CD14-positive monocyte (primary cell): ENCODE measurements at regions not wholly inside any gene's neighbourhood (a gene's known extent, or its start where the extent isn't known, plus 50 kb on each side); places are given as distances from the start of the nearest gene placed in this dataset.
"Not testable (repeated sequence)": the region's sequence is repeated elsewhere in the genome, so short reads cannot be mapped to it uniquely, and the experiment has no call there.

Source experiments
- DNase-seq, 3 donors: peaks; one replicate each; pipeline ENCODE4 v3.0.0-alpha.2; 2011 to 2022
- H2AFZ ChIP-seq: 2 replicates; pipeline ENCODE4 v1.6.0; 2012; ENCODE audit warnings: mild to moderate bottlenecking, low read depth, low read length, inconsistent platforms; ENCODE audit not compliant: insufficient read depth, poor library complexity, severe bottlenecking
- H3K27ac ChIP-seq, 2 donors: 1 replicate in 1 of 2; 2 replicates in 1 of 2; pipeline ENCODE4 v1.5.1; 2012 to 2013; ENCODE audit warnings: low read length in 2 of 2, control low read depth in 1 of 2, inconsistent platforms in 1 of 2, low read depth in 1 of 2, mild to moderate bottlenecking in 1 of 2
- H3K27me3 ChIP-seq, 2 donors: one replicate each; pipeline versions ENCODE4 v1.6.0 to v1.6.1; 2011 to 2013; ENCODE audit warnings: low read length in 2 of 2; ENCODE audit not compliant: control insufficient read depth in 2 of 2, insufficient read depth in 2 of 2
- H3K36me3 ChIP-seq, 2 donors: replicated peaks in 1 of 2; 1 replicate in 1 of 2; 2 replicates in 1 of 2; pipeline versions ENCODE4 v1.5.1 to v1.6.1; 2012 to 2013; ENCODE audit warnings: low read length in 2 of 2, control low read depth in 1 of 2, inconsistent platforms in 1 of 2, mild to moderate bottlenecking in 1 of 2; ENCODE audit not compliant: insufficient read depth in 2 of 2, control insufficient read depth in 1 of 2
- H3K4me1 ChIP-seq, 2 donors: 1 replicate in 1 of 2; 2 replicates in 1 of 2; pipeline versions ENCODE4 v1.5.1 to v1.6.1; 2012 to 2013; ENCODE audit warnings: low read length in 2 of 2, control low read depth in 1 of 2, inconsistent platforms in 1 of 2, mild to moderate bottlenecking in 1 of 2, moderate library complexity in 1 of 2; ENCODE audit not compliant: insufficient read depth in 2 of 2, control insufficient read depth in 1 of 2
- H3K4me2 ChIP-seq: replicated peaks from 2 replicates; pipeline ENCODE3; 2012; ENCODE audit warnings: low read length, moderate library complexity, mild to moderate bottlenecking; ENCODE audit not compliant: poor library complexity, severe bottlenecking; ENCODE audit errors: extremely low read depth
- H3K4me3 ChIP-seq, 3 experiments: fragments of 200-600 bp in 1 of 3; sonication (generic) in 1 of 3; replicated peaks in 1 of 3; 1 replicate in 2 of 3; 2 replicates in 1 of 3; pipeline ENCODE4 v1.5.1; 2011 to 2013; ENCODE audit warnings: low read length in 3 of 3, mild to moderate bottlenecking in 3 of 3, control low read depth in 2 of 3, low read depth in 2 of 3, inconsistent platforms in 1 of 3, moderate library complexity in 1 of 3
- H3K79me2 ChIP-seq: 2 replicates; pipeline ENCODE4 v1.6.0; 2012; ENCODE audit warnings: mild to moderate bottlenecking, control low read depth, inconsistent platforms, low read length, moderate library complexity; ENCODE audit not compliant: insufficient read depth
- H3K9ac ChIP-seq: 2 replicates; pipeline ENCODE4 v1.6.0; 2017; ENCODE audit warnings: low read length, mild to moderate bottlenecking; ENCODE audit not compliant: insufficient read depth, poor library complexity, severe bottlenecking
- H3K9me3 ChIP-seq, 2 donors: replicated peaks in 1 of 2; 1 replicate in 1 of 2; 2 replicates in 1 of 2; pipeline versions ENCODE4 v1.5.1 to v1.6.1; 2012 to 2013; ENCODE audit warnings: low read length in 2 of 2, control low read depth in 1 of 2; ENCODE audit not compliant: control insufficient read depth in 1 of 2, insufficient read depth in 1 of 2
- H4K20me1 ChIP-seq: 2 replicates; pipeline ENCODE4 v1.6.0; 2012; ENCODE audit warnings: mild to moderate bottlenecking, low read length, control low read depth, moderate library complexity; ENCODE audit not compliant: insufficient read depth
- H3K27ac Mint-ChIP-seq, 7 donors: one replicate each; pipeline ENCODE4 v1.8.0; 2020; ENCODE audit warnings: mild to moderate bottlenecking in 7 of 7, mixed read lengths in 7 of 7, moderate library complexity in 6 of 7, inconsistent platforms in 2 of 7
- H3K27me3 Mint-ChIP-seq, 3 donors: one replicate each; pipeline ENCODE4 v1.8.0; 2021 to 2022; ENCODE audit warnings: low read depth in 3 of 3, mild to moderate bottlenecking in 3 of 3, mixed read lengths in 3 of 3, moderate library complexity in 3 of 3, inconsistent platforms in 1 of 3
- H3K36me3 Mint-ChIP-seq, 2 donors: one replicate each; pipeline ENCODE4 v1.8.0; 2020; ENCODE audit warnings: mixed read lengths in 2 of 2, inconsistent platforms in 1 of 2, mild to moderate bottlenecking in 1 of 2
- H3K4me1 Mint-ChIP-seq: one replicate; pipeline ENCODE4 v1.8.0; 2020; ENCODE audit warnings: mild to moderate bottlenecking, mixed read lengths
- H3K4me3 Mint-ChIP-seq, 2 donors: one replicate each; pipeline ENCODE4 v1.8.0; 2020; ENCODE audit warnings: mild to moderate bottlenecking in 2 of 2, mixed read lengths in 2 of 2, moderate library complexity in 1 of 2
- H3K9me3 Mint-ChIP-seq, 7 donors: one replicate each; pipeline ENCODE4 v1.8.0; 2020 to 2022; ENCODE audit warnings: mixed read lengths in 7 of 7, mild to moderate bottlenecking in 6 of 7, moderate library complexity in 6 of 7, inconsistent platforms in 2 of 7
- CTCF ChIP-seq: fragments of 200-600 bp; IDR thresholded peaks from one replicate; pipeline ENCODE4 v1.8.0; 2022; ENCODE audit warnings: antibody characterized with exemption, mild to moderate bottlenecking
- WGBS: methylation state at CpG from one replicate; pipeline ENCODE4 v1.1.5; 2013; ENCODE audit warnings: missing lambda C conversion rate; ENCODE audit not compliant: insufficient coverage; 5-methylcytosine and 5-hydroxymethylcytosine counted together
- intact Hi-C, 2 donors: fragments of 100-400 bp; cut with micrococcal nuclease; formaldehyde crosslinking; loops; one replicate each; pipeline versions ENCODE4 v1.15.0 to v1.15.1; 2023

- H3K27ac ChIP-seq = no peak overlapping the region
- H3K4me1 ChIP-seq = no peaks in the 10 kb centered on the region
- intact Hi-C loops = no loop called here
- H3K9me3 Mint-ChIP-seq = peaks cover 0 to 9% (median 2%) of the 10 kb centered on the region in 7 donors
- H3K4me3 ChIP-seq = no peak overlapping the region
- TF ChIP-seq CTCF = no peak
- H3K27me3 ChIP-seq = no peaks in the 10 kb centered on the region
- no CpG with 5 or more reads among the region's 1 CpG for WGBS
- no peaks in the 10 kb centered on the region for H3K4me1 Mint-ChIP-seq
- no peak overlapping the region for H3K4me3 Mint-ChIP-seq
- H3K36me3 ChIP-seq = no peaks in the 10 kb centered on the region
- no peaks in the 10 kb centered on the region for H3K36me3 Mint-ChIP-seq
- H3K9ac ChIP-seq = no peak overlapping the region
- H3K79me2 ChIP-seq = no peaks in the 10 kb centered on the region
- no peaks in the 10 kb centered on the region for H4K20me1 ChIP-seq
- H3K27ac Mint-ChIP-seq = no peak overlapping the region
- no peak overlapping the region for H3K4me2 ChIP-seq
- H3K9me3 ChIP-seq = peaks cover 8 to 13% of the 10 kb centered on the region in 2 donors
- no peak overlapping the region for H2AFZ ChIP-seq
- DNase-seq = no peak
- no peaks in the 10 kb centered on the region for H3K27me3 Mint-ChIP-seq
Measured at GRCh38 chr13:68713394-68713793, 1394.2 kb upstream of the ATXN8OS start.

DNA sequence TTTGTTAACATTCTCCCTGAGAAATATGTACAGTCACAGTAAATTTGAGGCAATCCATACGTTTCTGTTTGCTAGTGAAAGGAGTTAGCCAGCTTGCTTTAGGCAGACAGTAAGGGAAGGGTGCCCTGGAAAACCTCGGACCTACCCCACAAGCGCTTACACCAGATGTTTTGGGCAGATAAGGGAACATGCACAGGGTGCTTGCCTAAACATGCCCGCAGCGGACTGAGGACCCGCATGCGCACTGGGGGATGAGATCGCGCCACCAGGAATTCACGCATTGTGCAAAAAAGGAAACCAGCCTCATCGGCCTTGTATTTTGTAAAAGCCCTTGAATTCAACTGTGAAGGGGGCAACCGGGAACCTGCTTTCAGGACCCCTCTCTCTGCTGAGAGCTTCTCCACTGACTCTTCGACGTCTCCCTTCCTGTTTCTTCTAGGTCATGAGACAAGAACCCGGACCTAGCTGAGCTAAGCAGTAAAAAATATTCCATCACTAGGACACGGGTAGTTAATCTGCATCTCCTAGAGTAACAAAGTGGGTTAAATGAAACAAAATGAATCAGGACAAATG lies 1399.2 kb upstream of the ATXN8OS start:
- Histone ChIP-seq H2AFZ (no peak overlapping the region), H3K9ac (no peak overlapping the region), H3K79me2 (no peaks in the 10 kb centered on the region), H3K4me2 (no peak overlapping the region), H3K36me3 (no peaks in the 10 kb centered on the region), H3K4me1 (no peaks in the 10 kb centered on the region), H3K27me3 (no peaks in the 10 kb centered on the region), H3K27ac (no peak overlapping the region), H3K9me3 (peaks cover 11 to 15% of the 10 kb centered on the region in 2 donors), H4K20me1 (no peaks in the 10 kb centered on the region), H3K4me3 (no peak overlapping the region)
- Mint-ChIP-seq H3K4me1 (no peaks in the 10 kb centered on the region), H3K36me3 (no peaks in the 10 kb centered on the region), H3K9me3 (peaks cover 0 to 10% (median 3%) of the 10 kb centered on the region in 7 donors), H3K27ac (no peak overlapping the region), H3K27me3 (no peaks in the 10 kb centered on the region), H3K4me3 (no peak overlapping the region)
- WGBS = 91% methylated on average over 11 of the region's 16 CpGs
- intact Hi-C loops = no loop called here
- no peak for TF ChIP-seq CTCF
- DNase-seq = no peak

DNA sequence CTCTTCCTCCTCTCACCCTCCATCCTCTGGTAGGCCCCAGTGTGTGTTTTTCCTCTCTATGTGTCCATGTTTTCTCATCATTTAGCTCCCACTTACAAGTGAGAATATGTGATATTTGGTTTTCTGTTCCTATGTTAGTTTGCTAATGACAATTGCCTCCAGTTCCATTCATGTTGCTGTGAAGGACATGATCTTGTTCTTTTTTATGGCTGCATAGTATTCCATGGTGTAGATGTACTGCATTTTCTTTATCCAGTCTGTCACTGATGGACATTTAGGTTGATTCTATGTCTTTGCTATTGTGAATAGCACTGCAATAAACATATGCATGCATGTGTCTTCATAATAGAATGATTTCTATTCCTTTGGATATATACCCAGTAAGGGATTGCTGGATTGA lies 1401.6 kb upstream of the ATXN8OS start:
- H3K4me2 ChIP-seq, H3K79me2 ChIP-seq, H3K4me3 ChIP-seq, H4K20me1 ChIP-seq, H3K9me3 ChIP-seq, H3K4me1 Mint-ChIP-seq, H3K27me3 Mint-ChIP-seq, H3K4me1 ChIP-seq, H3K4me3 Mint-ChIP-seq, DNase-seq, intact Hi-C loops, H3K9ac ChIP-seq, H3K27ac ChIP-seq, H3K36me3 ChIP-seq, H3K36me3 Mint-ChIP-seq, H3K27me3 ChIP-seq, H2AFZ ChIP-seq, H3K27ac Mint-ChIP-seq, H3K9me3 Mint-ChIP-seq: not testable (repeated sequence)
